ENCODE measurements at regions not wholly inside any gene's neighbourhood (a gene's known extent, or its start where the extent isn't known, plus 50 kb on each side); places are given as distances from the start of the nearest gene placed in this dataset.

DNA sequence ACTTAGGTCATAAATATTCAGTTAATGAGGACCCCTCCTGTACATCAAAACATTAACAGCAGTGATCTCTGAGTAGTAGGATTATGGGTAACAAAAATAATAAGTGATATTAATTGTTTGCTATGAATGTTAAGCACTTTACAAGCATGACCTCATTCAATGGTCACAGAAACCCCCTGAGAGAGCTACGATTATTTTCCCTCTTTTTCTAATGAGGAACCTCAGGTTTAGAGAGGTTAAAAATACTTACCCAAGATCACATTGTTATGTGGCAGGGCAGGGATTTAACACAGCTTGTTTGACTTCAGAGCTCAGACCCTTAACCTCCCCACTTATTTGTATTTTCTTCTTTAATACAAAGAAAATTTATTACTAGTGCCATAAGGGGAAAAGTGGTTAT lies 228.2 kb downstream of the TBL1XR1 start:
- no CpG with 5 or more reads among the region's 1 CpG for WGBS (ENCODE audit: insufficient coverage)
- DNase-seq (ENCODE audit: low read depth in 4 of 6, low spot score in 6 of 6), result no peak
- Histone ChIP-seq H3K27ac (ENCODE audit: low read depth, low read length) (no peak overlapping the region), H3K4me1 (ENCODE audit: control insufficient read depth, insufficient read depth, low read length) (no peaks in the 10 kb centered on the region), H3K4me3 (ENCODE audit: low read depth, low read length) (no peak overlapping the region), H3K9me3 (ENCODE audit: control insufficient read depth, insufficient read depth, low read length) (no peaks in the 10 kb centered on the region), H3K36me3 (ENCODE audit: control insufficient read depth, insufficient read depth, low read length) (no peaks in the 10 kb centered on the region), H3K27me3 (ENCODE audit: control insufficient read depth, insufficient read depth, low read length) (no peaks in the 10 kb centered on the region)

DNA sequence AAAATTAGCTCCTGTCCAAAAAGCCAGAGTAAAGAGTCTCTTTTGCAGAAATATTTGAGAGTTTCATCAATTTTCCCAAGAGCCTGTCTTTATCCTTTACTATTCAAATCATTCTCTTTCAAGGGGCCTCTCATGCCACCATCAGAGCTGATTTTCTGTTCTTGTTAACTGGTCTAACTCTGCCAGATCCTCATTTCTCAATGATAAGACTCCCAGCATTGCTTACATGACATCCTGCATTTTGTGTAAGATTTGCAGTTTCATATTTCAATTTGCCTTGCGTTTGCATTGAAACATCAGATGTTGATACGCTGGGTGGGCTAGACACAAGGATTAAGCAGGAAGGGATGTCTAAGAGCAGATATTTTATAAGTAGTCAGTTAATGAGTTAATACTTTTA lies 228.7 kb downstream of the TBL1XR1 start:
- H3K9me3 ChIP-seq (ENCODE audit: control insufficient read depth, insufficient read depth, low read length), result no peaks in the 10 kb centered on the region
- H3K4me3 ChIP-seq (ENCODE audit: low read depth, low read length), result no peak overlapping the region
- no CpG with 5 or more reads among the region's 2 CpGs for WGBS (ENCODE audit: insufficient coverage)
- no peaks in the 10 kb centered on the region for H3K27me3 ChIP-seq (ENCODE audit: control insufficient read depth, insufficient read depth, low read length)
- no peaks in the 10 kb centered on the region for H3K4me1 ChIP-seq (ENCODE audit: control insufficient read depth, insufficient read depth, low read length)
- DNase-seq (ENCODE audit: low read depth in 4 of 6, low spot score in 6 of 6), result no peak
- H3K27ac ChIP-seq (ENCODE audit: low read depth, low read length), result no peak overlapping the region
- no peaks in the 10 kb centered on the region for H3K36me3 ChIP-seq (ENCODE audit: control insufficient read depth, insufficient read depth, low read length)

DNA sequence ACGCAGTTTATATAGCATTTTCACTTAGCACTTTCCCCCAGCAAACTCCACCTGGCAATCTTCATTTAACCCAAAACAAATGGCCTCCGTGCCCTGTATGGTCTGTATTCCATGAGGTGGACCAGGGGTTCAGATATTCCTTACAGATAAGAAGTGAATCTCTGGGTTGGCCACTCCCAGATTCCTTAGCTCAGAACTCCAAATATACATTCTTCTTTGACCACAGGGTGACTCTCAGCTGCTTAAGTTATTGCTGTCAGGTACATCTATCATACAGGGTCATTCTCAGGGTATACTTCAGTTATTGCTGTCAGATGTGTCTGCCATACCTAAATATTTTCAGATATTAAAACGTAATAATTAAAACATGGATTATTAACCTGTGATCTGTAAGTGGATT lies 229.8 kb downstream of the TBL1XR1 start:
- H3K27me3 ChIP-seq (ENCODE audit: control insufficient read depth, insufficient read depth, low read length), result no peaks in the 10 kb centered on the region
- no peaks in the 10 kb centered on the region for H3K36me3 ChIP-seq (ENCODE audit: control insufficient read depth, insufficient read depth, low read length)
- H3K4me3 ChIP-seq (ENCODE audit: low read depth, low read length), result no peak overlapping the region
- no peaks in the 10 kb centered on the region for H3K4me1 ChIP-seq (ENCODE audit: control insufficient read depth, insufficient read depth, low read length)
- H3K9me3 ChIP-seq (ENCODE audit: control insufficient read depth, insufficient read depth, low read length), result no peaks in the 10 kb centered on the region
- no peak for DNase-seq (ENCODE audit: low read depth in 4 of 6, low spot score in 6 of 6)
- H3K27ac ChIP-seq (ENCODE audit: low read depth, low read length), result no peak overlapping the region
- WGBS (ENCODE audit: insufficient coverage), result 100% methylated on average over 1 of the region's 3 CpGs

DNA sequence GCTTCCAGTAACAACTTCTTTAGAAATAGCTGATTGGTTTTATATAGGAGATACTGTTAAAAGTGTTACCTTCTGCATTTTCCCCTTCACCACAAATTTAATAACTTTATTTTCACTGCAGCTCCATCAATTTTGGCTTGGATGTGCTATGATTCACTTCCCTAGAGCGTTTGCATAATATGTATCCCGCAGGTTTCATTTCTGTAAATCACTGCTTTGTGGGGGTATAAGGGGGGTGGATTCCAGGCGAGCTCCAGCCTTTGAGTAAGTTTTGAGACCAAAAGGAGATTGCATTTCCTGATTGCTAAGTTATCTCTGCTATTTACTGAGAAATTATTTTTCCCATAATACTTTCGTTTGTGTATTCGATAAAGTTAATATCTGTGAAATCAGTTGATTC lies 232.6 kb downstream of the TBL1XR1 start:
- Histone ChIP-seq H3K27me3 (ENCODE audit: control insufficient read depth, insufficient read depth, low read length) (no peaks in the 10 kb centered on the region), H3K36me3 (ENCODE audit: control insufficient read depth, insufficient read depth, low read length) (no peaks in the 10 kb centered on the region), H3K9me3 (ENCODE audit: control insufficient read depth, insufficient read depth, low read length) (no peaks in the 10 kb centered on the region), H3K27ac (ENCODE audit: low read depth, low read length) (no peak overlapping the region), H3K4me3 (ENCODE audit: low read depth, low read length) (no peak overlapping the region), H3K4me1 (ENCODE audit: control insufficient read depth, insufficient read depth, low read length) (no peaks in the 10 kb centered on the region)
- peak in 1 of 6 donors; percentile 74 for DNase-seq (ENCODE audit: low read depth in 4 of 6, low spot score in 6 of 6)
- 40% methylated on average over 1 of the region's 5 CpGs for WGBS (ENCODE audit: insufficient coverage)

DNA sequence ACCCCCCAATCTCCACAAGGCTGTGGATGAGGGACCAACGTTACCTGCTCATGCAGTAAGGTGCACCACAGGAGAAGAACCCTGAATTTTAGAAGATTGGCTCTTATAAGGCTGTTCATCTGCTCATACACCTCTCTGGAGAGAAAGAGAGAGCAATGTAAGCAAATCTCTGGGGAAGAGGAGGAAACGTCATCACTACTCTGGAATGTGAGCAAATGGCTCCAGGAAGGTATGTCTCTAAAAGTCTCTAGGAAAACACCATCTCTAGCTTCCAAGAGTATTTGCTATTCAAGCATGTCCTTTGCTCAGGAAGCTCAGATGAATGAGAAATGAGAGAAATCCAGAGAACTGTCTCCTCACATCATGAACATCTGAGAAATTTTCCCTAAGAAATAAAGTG lies 235.4 kb downstream of the TBL1XR1 start:
- Histone ChIP-seq H3K4me3 (ENCODE audit: low read depth, low read length) (no peak overlapping the region), H3K27me3 (ENCODE audit: control insufficient read depth, insufficient read depth, low read length) (no peaks in the 10 kb centered on the region), H3K36me3 (ENCODE audit: control insufficient read depth, insufficient read depth, low read length) (no peaks in the 10 kb centered on the region), H3K9me3 (ENCODE audit: control insufficient read depth, insufficient read depth, low read length) (no peaks in the 10 kb centered on the region), H3K27ac (ENCODE audit: low read depth, low read length) (no peak overlapping the region), H3K4me1 (ENCODE audit: control insufficient read depth, insufficient read depth, low read length) (no peaks in the 10 kb centered on the region)
- DNase-seq (ENCODE audit: low read depth in 4 of 6, low spot score in 6 of 6), result no peak
- no CpG with 5 or more reads among the region's 2 CpGs for WGBS (ENCODE audit: insufficient coverage)

DNA sequence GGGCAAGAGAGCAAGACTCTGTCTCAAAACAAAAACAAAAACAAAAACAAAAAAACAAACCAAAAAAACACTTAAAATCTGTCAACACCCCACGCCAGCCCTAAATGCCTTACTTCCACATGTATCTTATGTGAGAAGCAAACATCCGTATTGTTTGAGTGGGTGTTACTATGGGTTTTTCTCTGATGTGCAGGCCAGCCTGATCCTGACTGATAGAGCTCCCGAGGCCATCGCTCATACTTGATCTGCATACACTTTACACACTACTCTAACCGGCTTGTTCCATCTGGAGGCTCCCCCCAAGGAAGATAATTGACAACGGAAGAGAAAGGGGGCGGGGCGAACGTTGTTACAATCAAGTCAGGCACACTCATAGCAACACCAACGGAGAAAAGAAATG lies 237.4 kb downstream of the TBL1XR1 start:
- H3K9me3 ChIP-seq (ENCODE audit: control insufficient read depth, insufficient read depth, low read length), result no peaks in the 10 kb centered on the region
- H3K4me1 ChIP-seq (ENCODE audit: control insufficient read depth, insufficient read depth, low read length), result no peaks in the 10 kb centered on the region
- no peaks in the 10 kb centered on the region for H3K27me3 ChIP-seq (ENCODE audit: control insufficient read depth, insufficient read depth, low read length)
- WGBS (ENCODE audit: insufficient coverage), result 96% methylated on average over 4 of the region's 10 CpGs
- no peak overlapping the region for H3K27ac ChIP-seq (ENCODE audit: low read depth, low read length)
- no peaks in the 10 kb centered on the region for H3K36me3 ChIP-seq (ENCODE audit: control insufficient read depth, insufficient read depth, low read length)
- no peak overlapping the region for H3K4me3 ChIP-seq (ENCODE audit: low read depth, low read length)
- DNase-seq (ENCODE audit: low read depth in 4 of 6, low spot score in 6 of 6), result no peak

DNA sequence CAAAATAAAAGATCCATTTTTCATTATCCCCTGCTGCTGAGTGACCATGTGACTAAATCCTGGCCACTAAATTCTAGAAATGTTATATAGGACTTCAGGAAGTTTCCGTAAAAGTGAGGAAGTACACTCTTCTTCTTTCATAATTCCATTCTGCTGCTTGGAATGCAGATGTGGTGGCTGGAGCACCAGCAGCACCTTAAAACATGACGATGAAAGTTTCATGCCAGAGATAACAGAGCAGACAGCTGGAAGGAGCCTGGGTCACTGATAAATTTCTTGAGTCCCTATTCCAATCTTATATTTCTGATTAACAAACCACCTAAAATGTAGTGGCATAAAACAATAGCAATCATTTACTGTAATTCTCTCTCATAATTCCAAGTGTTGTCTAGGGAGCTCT lies 238.7 kb downstream of the TBL1XR1 start:
- 100% methylated on average over 1 of the region's 2 CpGs for WGBS (ENCODE audit: insufficient coverage)
- DNase-seq (ENCODE audit: low read depth in 4 of 6, low spot score in 6 of 6), result no peak
- H3K4me1 ChIP-seq (ENCODE audit: control insufficient read depth, insufficient read depth, low read length), result no peaks in the 10 kb centered on the region
- no peaks in the 10 kb centered on the region for H3K36me3 ChIP-seq (ENCODE audit: control insufficient read depth, insufficient read depth, low read length)
- H3K27ac ChIP-seq (ENCODE audit: low read depth, low read length), result no peak overlapping the region
- no peaks in the 10 kb centered on the region for H3K27me3 ChIP-seq (ENCODE audit: control insufficient read depth, insufficient read depth, low read length)
- no peak overlapping the region for H3K4me3 ChIP-seq (ENCODE audit: low read depth, low read length)
- no peaks in the 10 kb centered on the region for H3K9me3 ChIP-seq (ENCODE audit: control insufficient read depth, insufficient read depth, low read length)

DNA sequence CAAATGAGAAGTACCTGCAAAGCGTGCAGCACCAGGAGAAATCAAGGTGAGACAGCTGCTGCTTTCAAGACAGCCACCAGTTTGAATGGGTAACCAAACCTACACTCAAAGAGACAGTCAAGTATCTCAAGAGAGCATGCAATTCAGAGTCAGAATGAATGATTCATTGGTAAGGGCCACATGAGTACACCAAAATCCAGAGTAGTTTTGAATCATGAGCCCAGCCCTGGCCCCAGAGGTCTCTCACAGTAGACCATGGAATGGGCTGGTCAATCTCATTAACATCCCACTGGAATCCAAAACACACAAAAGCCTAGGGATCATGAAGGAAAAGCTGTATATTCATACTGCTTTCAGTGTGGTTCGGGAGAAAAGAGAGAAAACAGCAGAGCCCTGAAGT lies 242.8 kb downstream of the TBL1XR1 start:
- Histone ChIP-seq H3K4me1 (ENCODE audit: control insufficient read depth, insufficient read depth, low read length) (peaks cover 3% of the 10 kb centered on the region), H3K36me3 (ENCODE audit: control insufficient read depth, insufficient read depth, low read length) (no peaks in the 10 kb centered on the region), H3K4me3 (ENCODE audit: low read depth, low read length) (no peak overlapping the region), H3K9me3 (ENCODE audit: control insufficient read depth, insufficient read depth, low read length) (no peaks in the 10 kb centered on the region), H3K27me3 (ENCODE audit: control insufficient read depth, insufficient read depth, low read length) (no peaks in the 10 kb centered on the region), H3K27ac (ENCODE audit: low read depth, low read length) (no peak overlapping the region)
- 100% methylated on average over 1 of the region's 2 CpGs for whole genome bisulfite sequencing (ENCODE audit: insufficient coverage)
- DNase-seq (ENCODE audit: low read depth in 4 of 6, low spot score in 6 of 6), result no peak

DNA sequence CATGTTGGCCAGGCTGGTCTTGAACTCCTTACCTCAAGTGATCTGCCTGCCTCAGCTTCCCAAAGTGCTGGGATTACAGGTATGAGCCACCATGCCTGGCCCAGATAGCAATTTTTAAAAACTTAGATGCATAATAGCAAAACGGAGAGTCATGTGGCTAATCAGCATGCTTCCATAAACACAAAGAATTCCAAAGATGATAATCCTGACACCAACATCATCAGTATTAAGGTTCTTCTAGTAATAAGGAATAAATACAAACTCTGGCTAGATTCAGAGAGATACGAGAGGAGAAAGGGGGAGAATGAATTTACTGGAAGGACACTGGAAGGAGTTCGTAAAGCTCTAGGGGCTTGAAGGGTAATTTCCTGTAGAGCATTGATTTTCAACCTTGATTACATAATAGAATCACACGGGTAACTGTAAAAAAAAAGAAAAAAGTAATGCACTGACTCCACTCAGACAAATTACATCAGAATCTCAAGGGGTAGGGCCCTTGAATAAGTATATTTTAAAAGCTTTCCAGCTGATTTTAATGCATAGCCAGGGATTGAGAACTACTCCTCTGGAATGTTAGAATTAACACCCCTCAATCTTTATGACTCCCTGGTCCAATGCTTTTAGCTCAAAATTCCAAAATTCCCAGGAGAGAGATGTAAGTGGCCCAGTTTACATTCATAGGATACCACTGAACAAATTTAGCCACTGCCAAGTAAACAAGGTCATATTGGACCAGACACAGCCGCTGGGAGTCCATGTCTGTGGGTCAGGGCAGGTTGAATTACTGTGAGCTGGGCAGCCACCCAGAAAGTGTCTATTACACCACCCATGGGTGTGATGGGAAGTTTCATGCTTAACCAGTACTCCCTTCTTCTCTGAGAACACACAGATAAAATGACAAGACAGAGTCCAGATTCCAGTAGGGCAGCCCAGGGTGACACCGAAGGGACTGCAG lies 243.9 kb downstream of the TBL1XR1 start:
- Histone ChIP-seq H3K9me3 (ENCODE audit: control insufficient read depth, insufficient read depth, low read length) (no peaks in the 10 kb centered on the region), H3K4me1 (ENCODE audit: control insufficient read depth, insufficient read depth, low read length) (peaks cover 3% of the 10 kb centered on the region), H3K4me3 (ENCODE audit: low read depth, low read length) (no peak overlapping the region), H3K27ac (ENCODE audit: low read depth, low read length) (no peak overlapping the region), H3K36me3 (ENCODE audit: control insufficient read depth, insufficient read depth, low read length) (no peaks in the 10 kb centered on the region), H3K27me3 (ENCODE audit: control insufficient read depth, insufficient read depth, low read length) (no peaks in the 10 kb centered on the region)
- WGBS (ENCODE audit: insufficient coverage), result no CpG with 5 or more reads among the region's 6 CpGs
- no peak for DNase-seq (ENCODE audit: low read depth in 4 of 6, low spot score in 6 of 6)

DNA sequence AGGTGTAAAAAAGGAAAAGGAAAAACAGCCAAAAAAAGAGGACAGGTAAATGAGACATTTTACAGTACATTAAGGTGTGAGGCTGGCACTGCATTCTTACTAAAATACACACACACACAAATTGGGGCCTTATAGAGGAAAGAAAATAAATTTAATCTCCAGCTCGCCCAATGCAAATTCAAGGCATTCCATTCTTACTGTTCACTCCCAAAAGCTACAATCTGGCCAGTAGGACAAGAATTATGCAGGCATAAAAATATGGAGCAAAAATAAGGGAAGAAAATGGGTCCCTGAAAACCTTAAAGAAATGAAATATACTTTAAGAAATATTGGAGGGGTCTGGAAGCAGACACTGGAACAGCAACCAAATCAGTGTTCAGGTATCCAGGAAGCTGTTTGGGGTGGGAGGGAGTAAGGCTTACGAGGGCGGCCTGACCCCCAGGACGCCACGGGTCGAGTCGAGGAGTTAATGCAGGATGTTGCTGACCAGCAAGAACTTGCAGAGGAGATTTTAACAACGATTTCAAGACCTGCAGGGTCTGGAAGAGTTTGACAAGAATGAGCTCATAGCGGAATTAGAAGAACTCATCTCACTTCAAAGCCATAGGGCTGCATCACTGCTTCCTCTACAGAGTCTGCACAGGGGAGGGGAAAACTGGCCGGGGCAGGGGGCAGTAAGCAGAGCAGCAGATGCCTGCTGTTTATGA lies 245.5 kb downstream of the TBL1XR1 start:
- no peaks in the 10 kb centered on the region for H3K27me3 ChIP-seq (ENCODE audit: control insufficient read depth, insufficient read depth, low read length)
- no peaks in the 10 kb centered on the region for H3K9me3 ChIP-seq (ENCODE audit: control insufficient read depth, insufficient read depth, low read length)
- no peak overlapping the region for H3K27ac ChIP-seq (ENCODE audit: low read depth, low read length)
- no peak overlapping the region for H3K4me3 ChIP-seq (ENCODE audit: low read depth, low read length)
- peaks cover 3% of the 10 kb centered on the region for H3K4me1 ChIP-seq (ENCODE audit: control insufficient read depth, insufficient read depth, low read length)
- no peak for DNase-seq (ENCODE audit: low read depth in 4 of 6, low spot score in 6 of 6)
- no peaks in the 10 kb centered on the region for H3K36me3 ChIP-seq (ENCODE audit: control insufficient read depth, insufficient read depth, low read length)
- 73% methylated on average over 5 of the region's 10 CpGs for WGBS (ENCODE audit: insufficient coverage)
